Glomerular visceral epithelial cell (primary cell): ENCODE measurements at regions not wholly inside any gene's neighbourhood (a gene's known extent, or its start where the extent isn't known, plus 50 kb on each side); places are given as distances from the start of the nearest gene placed in this dataset.
"Not testable (repeated sequence)": the region's sequence is repeated elsewhere in the genome, so short reads cannot be mapped to it uniquely, and the experiment has no call there.

ENCODE experiments used
- DNase-seq: peaks from one replicate; pipeline ENCODE4 v3.0.0-alpha.2; 2016; ENCODE audit errors: extremely low spot score

- DNase-seq: peak; percentile 51
Measured at GRCh38 chr12:46983959-46984841, 95.2 kb upstream of the PCED1B start.

DNA sequence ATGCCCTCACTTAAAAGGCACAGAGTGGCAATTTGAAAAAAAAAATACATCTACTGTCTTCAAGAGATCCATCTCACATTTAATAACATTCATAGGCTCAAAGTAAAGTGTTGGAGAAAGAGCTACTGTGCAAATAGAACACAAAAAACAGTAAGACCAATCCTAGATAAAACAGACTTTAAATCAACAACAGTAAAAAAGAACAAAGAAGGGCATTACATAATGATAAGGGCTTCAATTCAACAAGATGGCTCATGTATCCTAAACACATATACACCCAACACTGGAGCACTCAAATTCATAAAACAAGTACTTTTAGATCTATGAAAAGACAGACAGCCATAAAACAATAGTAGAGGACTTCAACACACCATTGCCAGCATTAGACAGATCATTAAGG lies 93.6 kb upstream of the PCED1B start:
- no peak for DNase-seq

DNA sequence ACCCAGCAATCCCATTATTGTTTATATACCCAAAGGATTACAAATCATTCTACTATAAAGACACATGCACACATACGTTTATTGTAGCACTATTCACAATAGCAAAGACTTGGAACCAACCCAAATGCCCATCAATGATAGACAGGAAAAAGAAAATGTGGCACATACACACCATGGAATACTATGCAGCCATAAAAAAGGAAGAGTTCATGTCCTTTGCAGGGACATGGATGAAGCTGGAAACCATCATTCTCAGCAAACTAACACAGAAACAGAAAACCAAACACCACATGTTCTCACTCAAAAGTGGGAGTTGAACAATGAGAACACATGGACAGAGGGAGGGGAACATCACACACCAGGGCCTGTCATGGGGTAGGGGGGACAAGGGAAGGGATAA lies 91.3 kb upstream of the PCED1B start:
- DNase-seq: not testable (repeated sequence)

DNA sequence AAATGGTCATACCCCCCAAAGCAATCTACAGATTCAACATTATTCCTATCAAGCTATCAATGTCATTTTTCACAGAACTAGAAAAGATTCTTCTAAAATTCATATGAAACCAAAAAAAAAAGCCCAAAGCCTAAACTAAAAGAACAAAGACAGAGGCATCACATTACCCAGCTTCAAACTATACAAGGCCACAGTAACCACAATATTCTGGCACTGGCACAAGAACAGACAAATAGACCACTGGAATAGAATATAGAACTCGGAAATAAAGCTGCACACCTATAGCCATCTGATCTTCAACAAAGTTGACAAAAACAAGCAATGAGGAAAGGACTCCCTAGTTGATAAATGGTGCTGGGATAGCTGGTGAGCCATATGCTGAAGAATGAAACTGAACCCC lies 89.2 kb upstream of the PCED1B start:
- DNase-seq: no peak

DNA sequence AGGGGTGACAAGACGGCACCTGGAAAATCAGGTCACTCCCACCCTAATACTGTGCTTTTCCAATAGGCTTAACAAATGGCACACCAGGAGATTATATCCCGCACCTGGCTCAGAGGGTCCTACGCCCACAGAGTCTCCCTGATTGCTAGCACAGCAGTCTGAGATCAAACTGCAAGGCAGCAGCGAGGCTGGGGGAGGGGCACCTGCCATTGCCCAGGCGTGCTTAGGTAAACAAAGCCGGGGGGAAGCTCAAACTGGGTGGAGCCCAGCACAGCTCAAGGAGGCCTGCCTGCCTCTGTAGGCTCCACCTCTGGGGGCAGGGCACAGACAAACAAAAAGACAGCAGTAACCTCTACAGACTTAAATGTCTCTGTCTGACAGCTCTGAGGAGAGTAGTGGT lies 87.4 kb upstream of the PCED1B start:
- DNase-seq: not testable (repeated sequence)

GRCh38 chr12:46998811-46999368 lies 80.5 kb upstream of the PCED1B start:
- DNase-seq: peak; percentile 15

- DNase-seq: no peak
Measured at GRCh38 chr12:47004634-47005033, 74.8 kb upstream of the PCED1B start.

- DNase-seq: no peak
Measured at GRCh38 chr12:47007048-47007447, 72.4 kb upstream of the PCED1B start.

DNA sequence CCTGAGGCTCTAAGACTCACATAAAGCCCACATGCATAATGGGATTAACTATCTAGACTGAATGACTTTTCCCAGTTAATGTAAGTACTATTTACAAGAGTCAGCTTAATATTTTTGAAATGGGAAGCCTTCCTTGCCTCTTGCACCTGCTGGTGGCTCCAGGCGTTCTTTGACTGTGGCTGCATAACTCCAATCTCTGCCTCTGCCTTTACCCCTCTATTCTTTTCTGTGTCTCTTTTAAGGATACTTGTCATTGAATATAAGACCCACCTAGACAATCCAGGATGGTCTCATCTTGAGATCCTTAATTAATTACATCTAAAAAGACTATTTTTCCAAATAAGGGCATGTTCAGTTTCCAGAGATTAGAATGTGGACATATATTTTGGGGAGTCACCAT lies 66.9 kb upstream of the PCED1B start:
- no peak for DNase-seq

DNA sequence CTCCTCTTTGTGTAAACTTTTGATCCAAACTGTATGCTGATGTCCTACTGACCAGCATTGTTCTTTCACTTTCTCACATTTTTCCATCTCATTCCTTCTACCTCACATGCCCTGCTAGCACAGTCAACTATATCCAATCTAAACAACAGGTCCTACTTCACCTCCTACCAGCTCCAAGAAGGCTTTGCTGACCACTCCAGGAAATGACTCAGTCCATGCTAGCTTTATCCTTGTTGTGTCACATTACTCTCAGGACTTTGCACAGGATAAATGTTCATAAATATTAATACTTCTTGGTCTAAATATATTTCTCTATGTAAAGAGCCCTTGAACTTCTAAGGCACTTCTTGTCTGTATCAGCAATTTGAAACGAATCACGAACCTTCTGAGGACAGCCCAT lies 64.9 kb upstream of the PCED1B start:
- DNase-seq: peak; percentile 39

GRCh38 chr12:47015381-47015780 lies 64.0 kb upstream of the PCED1B start:
- DNase-seq: no peak

DNA sequence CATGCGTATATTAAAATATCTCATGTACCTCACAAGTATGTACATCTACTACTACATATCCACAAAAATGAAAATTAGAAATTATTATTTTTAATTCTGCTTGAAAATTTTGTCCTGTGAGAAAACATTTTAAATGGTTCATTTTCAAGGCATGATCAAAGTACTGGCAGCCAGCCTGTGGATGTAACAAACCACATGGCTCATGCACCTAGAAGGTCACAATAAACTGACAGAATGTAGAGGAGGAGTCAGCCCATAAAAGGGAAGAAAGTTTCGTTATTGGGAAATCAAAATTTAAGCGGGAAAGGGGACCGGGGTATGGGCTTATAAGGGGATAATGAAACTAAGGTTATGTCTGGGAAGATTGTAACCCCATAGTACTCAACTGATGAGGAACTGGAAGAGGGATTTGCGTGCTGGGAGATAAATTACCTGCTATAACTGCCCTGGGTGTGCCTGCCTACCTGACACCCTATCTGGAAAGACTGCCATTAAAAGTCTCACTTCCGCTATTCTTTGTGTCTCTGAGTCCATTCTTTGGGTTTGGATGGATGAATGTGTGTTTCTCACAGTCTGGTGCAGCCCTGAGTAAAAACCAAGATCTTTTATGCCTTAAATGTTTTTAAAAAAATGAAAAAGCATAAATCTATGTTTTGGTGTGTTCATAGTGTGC lies 62.2 kb upstream of the PCED1B start:
- no peak for DNase-seq

- DNase-seq: no peak
Measured at GRCh38 chr12:47017901-47018475, 61.4 kb upstream of the PCED1B start.

DNA sequence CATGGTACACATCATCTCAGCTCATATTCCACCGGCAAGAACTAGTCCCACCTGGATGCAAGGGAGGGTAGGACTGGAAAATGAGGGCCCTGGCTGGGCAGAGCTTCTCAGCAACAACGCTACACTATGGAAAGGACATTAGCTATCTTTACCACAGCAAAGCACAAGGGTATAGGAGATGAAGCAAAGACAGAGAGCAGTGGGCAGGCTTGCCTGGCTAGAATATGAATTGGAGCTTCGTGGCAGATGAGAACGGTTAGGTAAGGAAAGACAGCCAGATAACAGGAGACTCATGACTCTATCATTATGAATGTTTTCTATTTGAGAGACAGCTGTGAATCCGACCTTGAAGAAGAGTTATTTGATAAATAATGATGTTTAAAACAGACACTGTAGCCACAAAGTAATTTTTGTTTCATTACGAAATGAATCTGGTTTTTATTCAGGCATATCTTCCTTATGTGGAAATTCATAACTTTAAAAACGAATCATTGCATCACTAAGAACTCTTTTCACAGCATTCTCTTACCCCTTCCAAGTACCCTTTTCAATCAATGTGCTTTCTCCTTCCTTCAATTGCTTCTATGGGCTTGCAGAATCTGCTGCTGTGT lies 59.1 kb upstream of the PCED1B start:
- no peak for DNase-seq

DNA sequence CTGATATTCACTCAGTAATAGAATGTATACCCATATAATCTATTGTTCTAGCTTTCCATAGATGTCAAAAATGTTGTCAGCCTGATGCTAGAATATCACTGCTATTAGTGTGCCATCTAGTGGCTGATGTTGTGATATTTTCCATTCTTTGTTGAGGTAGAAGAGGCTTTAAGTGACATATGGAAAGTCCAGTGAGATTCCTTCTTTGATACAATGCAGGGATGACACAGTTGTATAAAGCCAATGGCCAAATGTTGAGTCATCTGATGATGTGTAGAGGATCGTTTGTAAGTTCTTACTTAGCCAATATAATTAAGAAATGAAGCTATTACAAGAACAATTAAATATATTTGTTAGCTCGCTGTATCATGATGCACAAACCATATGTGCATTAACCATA lies 58.1 kb upstream of the PCED1B start:
- DNase-seq: peak; percentile 71

- peak; percentile 27 for DNase-seq
Measured at GRCh38 chr12:47022296-47022695, 57.1 kb upstream of the PCED1B start.

DNA sequence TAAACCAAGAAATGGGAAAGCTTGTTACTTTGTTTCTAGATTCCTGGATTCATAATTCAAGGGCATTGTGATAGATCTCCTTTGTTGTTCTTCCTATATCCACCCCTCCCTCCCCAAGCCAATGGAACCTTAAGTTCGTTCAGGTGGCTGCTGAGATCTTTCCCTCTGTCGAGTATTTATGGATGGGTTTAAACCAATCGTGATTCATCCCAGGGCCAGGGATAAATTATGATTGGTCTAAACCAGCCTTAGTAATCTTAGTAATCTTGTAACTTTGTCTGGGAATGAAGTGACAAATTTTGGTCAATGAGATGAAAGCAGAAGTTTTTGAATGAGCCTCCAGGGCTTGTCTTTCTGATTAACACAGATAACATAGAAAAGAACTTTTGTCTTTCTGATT lies 56.1 kb upstream of the PCED1B start:
- DNase-seq: no peak

DNA sequence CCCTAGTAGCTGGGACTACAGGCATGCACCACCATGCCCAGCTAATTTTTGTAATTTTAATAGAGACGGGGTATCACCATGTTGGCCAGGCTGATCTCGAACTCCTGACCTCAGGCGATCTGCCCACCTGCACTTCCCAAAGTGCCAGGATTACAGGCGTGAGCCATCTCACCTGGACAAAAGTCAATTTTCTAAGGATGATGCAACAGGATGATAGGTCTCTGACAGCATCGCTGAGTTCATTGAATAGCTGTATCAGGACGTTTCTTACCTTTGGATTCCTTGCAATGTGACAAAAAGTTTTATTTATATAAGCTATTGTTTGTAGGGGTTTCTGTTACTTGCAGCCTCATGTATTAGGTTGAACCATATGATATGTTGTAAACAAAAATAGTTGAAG lies 55.5 kb upstream of the PCED1B start:
- DNase-seq: no peak

DNA sequence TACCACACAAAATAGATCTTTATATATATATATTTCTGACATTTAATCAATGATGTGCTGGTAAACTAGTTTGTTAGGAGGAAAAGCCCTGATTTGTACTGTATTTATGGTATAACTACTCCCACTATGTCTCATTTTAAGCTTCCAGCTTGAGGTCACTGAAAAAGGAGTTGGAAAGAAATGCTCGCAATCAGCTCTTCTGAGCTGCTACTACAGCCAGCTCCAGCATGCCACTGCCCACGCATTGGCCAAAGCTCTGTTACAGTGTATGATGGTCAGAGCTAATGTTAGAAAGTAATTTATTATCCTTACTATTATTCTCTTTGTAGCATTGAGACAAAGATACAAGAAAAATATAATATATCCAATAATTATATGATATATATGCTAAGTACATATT lies 55.0 kb upstream of the PCED1B start:
- no peak for DNase-seq

GRCh38 chr12:47025349-47025748 lies 54.1 kb upstream of the PCED1B start:
- DNase-seq: no peak

GRCh38 chr12:47025798-47026197 lies 53.6 kb upstream of the PCED1B start:
- no peak for DNase-seq

GRCh38 chr12:47026291-47026690 lies 53.1 kb upstream of the PCED1B start:
- DNase-seq: no peak
